ENCODE measurements at regions not wholly inside any gene's neighbourhood (a gene's known extent, or its start where the extent isn't known, plus 50 kb on each side); places are given as distances from the start of the nearest gene placed in this dataset.

- H2BK120ac ChIP-seq (ENCODE audit: low read depth, low read length): no peak overlapping the region
- H3K27ac ChIP-seq (ENCODE audit: low read length, poor library complexity, severe bottlenecking): no peak overlapping the region
- peak overlapping the region; percentile 46 for H3K9ac ChIP-seq (ENCODE audit: low read length)
- H4K8ac ChIP-seq (ENCODE audit: low read length): no peak overlapping the region
- WGBS: 82% methylated on average over 8 of the region's 8 CpGs
- H4K91ac ChIP-seq (ENCODE audit: low read length): no peak overlapping the region
- no peaks in the 10 kb centered on the region for H3K4me1 ChIP-seq (ENCODE audit: control insufficient read depth, insufficient read depth, low read depth, low read length)
- no peak overlapping the region for H2AFZ ChIP-seq (ENCODE audit: low read depth, low read length)
- no peaks in the 10 kb centered on the region for H3K79me1 ChIP-seq (replicated peaks; ENCODE audit: low read length, poor library complexity, severe bottlenecking)
- H3K4ac ChIP-seq (ENCODE audit: low read depth in 1 of 2, low read length in 2 of 2): no peak overlapping the region
- H2BK15ac ChIP-seq (ENCODE audit: low read depth, poor library complexity, severe bottlenecking): no peak overlapping the region
- H3K36me3 ChIP-seq (ENCODE audit: control insufficient read depth in 1 of 2, insufficient read depth in 2 of 2, low read depth in 1 of 2, low read length in 2 of 2): no peaks in the 10 kb centered on the region
- no peak overlapping the region for H3K23ac ChIP-seq (ENCODE audit: low read length in 2 of 2)
- no peaks in the 10 kb centered on the region for H3K27me3 ChIP-seq (ENCODE audit: control insufficient read depth in 1 of 2, insufficient read depth in 1 of 2, low read length in 2 of 2)
- no peak overlapping the region for H2AK5ac ChIP-seq (ENCODE audit: low read length, severe bottlenecking)
- H2BK5ac ChIP-seq (ENCODE audit: low read depth, low read length, poor library complexity, severe bottlenecking): no peak overlapping the region
- peak; percentile 75 for DNase-seq
- no peak overlapping the region for H2BK12ac ChIP-seq (ENCODE audit: low read length in 2 of 2)
- H3K18ac ChIP-seq (ENCODE audit: low read depth in 1 of 2, low read length in 2 of 2): no peak overlapping the region
- H3K4me3 ChIP-seq (ENCODE audit: insufficient read depth in 1 of 2, low read depth in 1 of 2, low read length in 2 of 2): no peak overlapping the region
- no peak overlapping the region for H3K14ac ChIP-seq (ENCODE audit: low read length in 2 of 2)
- no peak overlapping the region for H3K4me2 ChIP-seq (ENCODE audit: low read length, poor library complexity, severe bottlenecking)
- no peaks in the 10 kb centered on the region for H3K9me3 ChIP-seq (ENCODE audit: control insufficient read depth, low read length)
Measured at GRCh38 chr5:157917899-157918809, 59.2 kb upstream of the CLINT1 start.

- H2BK5ac ChIP-seq (ENCODE audit: low read depth, low read length, poor library complexity, severe bottlenecking): no peak overlapping the region
- H2AFZ ChIP-seq (ENCODE audit: low read depth, low read length): no peak overlapping the region
- no peak overlapping the region for H3K23ac ChIP-seq (ENCODE audit: low read length in 2 of 2)
- no peaks in the 10 kb centered on the region for H3K79me1 ChIP-seq (replicated peaks; ENCODE audit: low read length, poor library complexity, severe bottlenecking)
- H4K8ac ChIP-seq (ENCODE audit: low read length): no peak overlapping the region
- no peak overlapping the region for H3K4ac ChIP-seq (ENCODE audit: low read depth in 1 of 2, low read length in 2 of 2)
- no peaks in the 10 kb centered on the region for H3K4me1 ChIP-seq (ENCODE audit: control insufficient read depth, insufficient read depth, low read depth, low read length)
- no peak overlapping the region for H2BK120ac ChIP-seq (ENCODE audit: low read depth, low read length)
- DNase-seq: no peak
- no peaks in the 10 kb centered on the region for H3K27me3 ChIP-seq (ENCODE audit: control insufficient read depth in 1 of 2, insufficient read depth in 1 of 2, low read length in 2 of 2)
- no peak overlapping the region for H2BK15ac ChIP-seq (ENCODE audit: low read depth, poor library complexity, severe bottlenecking)
- no peak overlapping the region for H3K4me3 ChIP-seq (ENCODE audit: insufficient read depth in 1 of 2, low read depth in 1 of 2, low read length in 2 of 2)
- H3K9me3 ChIP-seq (ENCODE audit: control insufficient read depth, low read length): no peaks in the 10 kb centered on the region
- H3K14ac ChIP-seq (ENCODE audit: low read length in 2 of 2): no peak overlapping the region
- peak overlapping the region; percentile 31 for H3K9ac ChIP-seq (ENCODE audit: low read length)
- no peak overlapping the region for H3K18ac ChIP-seq (ENCODE audit: low read depth in 1 of 2, low read length in 2 of 2)
- H2AK5ac ChIP-seq (ENCODE audit: low read length, severe bottlenecking): no peak overlapping the region
- no peak overlapping the region for H2BK12ac ChIP-seq (ENCODE audit: low read length in 2 of 2)
- H3K36me3 ChIP-seq (ENCODE audit: control insufficient read depth in 1 of 2, insufficient read depth in 2 of 2, low read depth in 1 of 2, low read length in 2 of 2): no peaks in the 10 kb centered on the region
- H4K91ac ChIP-seq (ENCODE audit: low read length): no peak overlapping the region
- H3K4me2 ChIP-seq (ENCODE audit: low read length, poor library complexity, severe bottlenecking): no peak overlapping the region
- H3K27ac ChIP-seq (ENCODE audit: low read length, poor library complexity, severe bottlenecking): no peak overlapping the region
Measured at GRCh38 chr5:157917491-157917890, 58.5 kb upstream of the CLINT1 start.

- Histone ChIP-seq H2BK5ac (ENCODE audit: low read depth, low read length, poor library complexity, severe bottlenecking) (no peak overlapping the region), H3K27ac (ENCODE audit: low read length, poor library complexity, severe bottlenecking) (no peak overlapping the region), H3K27me3 (ENCODE audit: control insufficient read depth in 1 of 2, insufficient read depth in 1 of 2, low read length in 2 of 2) (no peaks in the 10 kb centered on the region), H3K4me1 (ENCODE audit: control insufficient read depth, insufficient read depth, low read depth, low read length) (no peaks in the 10 kb centered on the region), H3K9ac (ENCODE audit: low read length) (no peak overlapping the region), H2BK15ac (ENCODE audit: low read depth, poor library complexity, severe bottlenecking) (no peak overlapping the region), H3K4ac (ENCODE audit: low read depth in 1 of 2, low read length in 2 of 2) (no peak overlapping the region), H3K4me3 (ENCODE audit: insufficient read depth in 1 of 2, low read depth in 1 of 2, low read length in 2 of 2) (no peak overlapping the region), H3K23ac (ENCODE audit: low read length in 2 of 2) (no peak overlapping the region), H2AFZ (ENCODE audit: low read depth, low read length) (no peak overlapping the region), H3K36me3 (ENCODE audit: control insufficient read depth in 1 of 2, insufficient read depth in 2 of 2, low read depth in 1 of 2, low read length in 2 of 2) (no peaks in the 10 kb centered on the region), H3K4me2 (ENCODE audit: low read length, poor library complexity, severe bottlenecking) (no peak overlapping the region), H2BK12ac (ENCODE audit: low read length in 2 of 2) (no peak overlapping the region), H3K9me3 (ENCODE audit: control insufficient read depth, low read length) (no peaks in the 10 kb centered on the region), H2BK120ac (ENCODE audit: low read depth, low read length) (no peak overlapping the region), H3K18ac (ENCODE audit: low read depth in 1 of 2, low read length in 2 of 2) (no peak overlapping the region), H4K8ac (ENCODE audit: low read length) (no peak overlapping the region), H3K14ac (ENCODE audit: low read length in 2 of 2) (no peak overlapping the region), H3K79me1 (replicated peaks; ENCODE audit: low read length, poor library complexity, severe bottlenecking) (no peaks in the 10 kb centered on the region), H4K91ac (ENCODE audit: low read length) (no peak overlapping the region), H2AK5ac (ENCODE audit: low read length, severe bottlenecking) (no peak overlapping the region)
- WGBS: 56% methylated on average over 4 of the region's 4 CpGs
- peak; percentile 29 for DNase-seq
Measured at GRCh38 chr5:157915638-157916037, 56.7 kb upstream of the CLINT1 start.

GRCh38 chr5:157914151-157914788 is 55.3 kb upstream of the CLINT1 start:
- H2BK120ac ChIP-seq (ENCODE audit: low read depth, low read length): no peak overlapping the region
- no peaks in the 10 kb centered on the region for H3K79me1 ChIP-seq (replicated peaks; ENCODE audit: low read length, poor library complexity, severe bottlenecking)
- DNase-seq: no peak
- no peak overlapping the region for H3K14ac ChIP-seq (ENCODE audit: low read length in 2 of 2)
- no peak overlapping the region for H3K23ac ChIP-seq (ENCODE audit: low read length in 2 of 2)
- 77% methylated on average over 7 of the region's 7 CpGs for whole genome bisulfite sequencing
- H3K18ac ChIP-seq (ENCODE audit: low read depth in 1 of 2, low read length in 2 of 2): no peak overlapping the region
- H4K8ac ChIP-seq (ENCODE audit: low read length): no peak overlapping the region
- no peak overlapping the region for H3K27ac ChIP-seq (ENCODE audit: low read length, poor library complexity, severe bottlenecking)
- no peak overlapping the region for H3K4ac ChIP-seq (ENCODE audit: low read depth in 1 of 2, low read length in 2 of 2)
- no peak overlapping the region for H2BK12ac ChIP-seq (ENCODE audit: low read length in 2 of 2)
- no peaks in the 10 kb centered on the region for H3K36me3 ChIP-seq (ENCODE audit: control insufficient read depth in 1 of 2, insufficient read depth in 2 of 2, low read depth in 1 of 2, low read length in 2 of 2)
- no peak overlapping the region for H4K91ac ChIP-seq (ENCODE audit: low read length)
- no peak overlapping the region for H2AFZ ChIP-seq (ENCODE audit: low read depth, low read length)
- no peaks in the 10 kb centered on the region for H3K4me1 ChIP-seq (ENCODE audit: control insufficient read depth, insufficient read depth, low read depth, low read length)
- no peak overlapping the region for H3K4me2 ChIP-seq (ENCODE audit: low read length, poor library complexity, severe bottlenecking)
- H3K4me3 ChIP-seq (ENCODE audit: insufficient read depth in 1 of 2, low read depth in 1 of 2, low read length in 2 of 2): no peak overlapping the region
- no peak overlapping the region for H2BK15ac ChIP-seq (ENCODE audit: low read depth, poor library complexity, severe bottlenecking)
- no peak overlapping the region for H2BK5ac ChIP-seq (ENCODE audit: low read depth, low read length, poor library complexity, severe bottlenecking)
- H3K27me3 ChIP-seq (ENCODE audit: control insufficient read depth in 1 of 2, insufficient read depth in 1 of 2, low read length in 2 of 2): no peaks in the 10 kb centered on the region
- no peaks in the 10 kb centered on the region for H3K9me3 ChIP-seq (ENCODE audit: control insufficient read depth, low read length)
- H2AK5ac ChIP-seq (ENCODE audit: low read length, severe bottlenecking): no peak overlapping the region
- no peak overlapping the region for H3K9ac ChIP-seq (ENCODE audit: low read length)

All from mesenchymal stem cell (in vitro differentiated cells and primary cell).